ENCODE measurements at regions not wholly inside any gene's neighbourhood (a gene's known extent, or its start where the extent isn't known, plus 50 kb on each side); places are given as distances from the start of the nearest gene placed in this dataset.
"Not testable (repeated sequence)": the region's sequence is repeated elsewhere in the genome, so short reads cannot be mapped to it uniquely, and the experiment has no call there.

GRCh38 chr1:30101487-30102227, 621.7 kb downstream of the MATN1 start:
- DNase-seq, result no peak

DNA sequence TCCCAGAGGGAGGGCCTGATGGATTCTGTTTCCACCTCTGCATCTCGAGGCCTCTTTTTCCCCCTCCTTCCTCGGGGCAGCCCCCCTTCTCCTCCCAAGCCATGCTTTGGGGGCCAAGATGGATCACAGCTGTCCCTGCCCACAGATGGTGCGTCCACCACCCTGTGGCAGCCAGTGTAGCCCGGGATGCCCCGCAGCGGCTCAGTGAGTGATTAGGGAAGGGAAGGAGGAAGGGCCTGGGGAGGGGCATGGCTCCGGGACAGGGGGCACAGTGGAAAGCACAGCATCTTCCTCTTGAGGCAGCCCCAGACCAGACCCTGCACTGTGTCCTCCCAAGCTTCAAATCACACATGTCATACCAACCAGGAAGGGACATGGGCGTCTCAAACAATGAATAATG, 622.4 kb downstream of the MATN1 start:
- no peak for DNase-seq

DNA sequence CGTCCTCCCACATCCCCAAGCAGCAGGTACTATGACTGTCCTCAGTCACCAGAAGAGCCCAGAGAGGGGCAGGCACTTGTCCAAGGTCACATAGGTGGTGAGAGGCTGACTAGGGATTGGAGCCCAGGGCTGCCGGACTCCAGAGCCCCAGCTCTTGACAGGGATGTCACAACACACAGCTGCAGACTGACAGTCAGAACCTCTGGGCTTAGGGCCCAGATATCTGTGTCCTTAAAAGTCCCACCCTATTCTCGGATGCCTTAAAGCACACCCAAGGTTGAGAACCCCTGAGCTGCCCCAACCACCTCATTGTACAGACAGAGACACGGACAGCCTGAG, 622.9 kb downstream of the MATN1 start:
- DNase-seq, result no peak

- DNase-seq, result no peak
Measured at GRCh38 chr1:30099587-30100523, 623.5 kb downstream of the MATN1 start.

DNA sequence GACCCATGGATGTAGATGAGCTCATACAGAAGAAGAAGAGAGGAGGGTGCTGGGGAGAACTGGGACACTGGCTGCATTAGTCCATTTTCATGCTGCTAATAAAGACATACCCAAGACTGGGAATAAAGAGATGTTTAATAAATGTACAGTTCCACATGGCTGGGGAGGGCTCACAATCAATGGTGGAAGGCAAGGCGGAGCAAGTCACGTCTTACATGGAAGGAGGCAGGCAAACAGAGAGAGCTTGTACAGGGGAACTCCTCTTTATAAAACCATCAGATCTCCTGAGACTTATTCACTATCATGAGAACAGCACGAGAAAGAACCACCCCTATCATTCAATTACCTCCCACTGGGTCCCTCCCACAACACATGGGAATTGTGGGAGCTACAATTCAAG, 625.5 kb downstream of the MATN1 start:
- not testable (repeated sequence) for DNase-seq

DNA sequence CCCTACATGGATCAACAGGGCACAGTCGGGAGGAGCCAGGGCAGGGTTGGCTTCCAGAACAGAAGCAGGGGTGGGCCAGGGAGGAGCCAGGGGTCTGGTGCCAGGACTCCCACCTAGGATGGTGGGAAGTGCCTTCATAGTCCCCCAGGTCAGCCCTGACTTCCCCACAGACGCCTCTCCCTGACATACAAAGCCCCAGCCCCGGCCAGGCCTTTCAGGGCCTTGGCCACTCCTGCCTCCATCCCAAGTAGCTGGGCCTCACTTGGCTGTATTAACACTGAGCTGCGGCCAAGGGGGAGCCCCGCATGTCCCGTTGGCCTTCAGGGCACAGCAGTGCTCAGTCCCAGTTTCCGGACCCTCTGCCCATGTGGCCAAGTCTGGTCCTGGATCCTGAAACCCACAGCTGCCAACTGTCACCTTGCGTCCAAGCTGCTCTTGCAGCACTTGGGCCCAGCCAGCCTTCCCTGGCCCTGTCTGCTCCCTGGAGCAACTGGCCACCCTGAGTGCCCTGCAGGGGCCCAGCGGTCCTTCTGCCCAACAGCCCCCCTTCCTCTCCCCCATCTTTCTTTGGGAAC, 627.8 kb downstream of the MATN1 start:
- no peak for DNase-seq

DNA sequence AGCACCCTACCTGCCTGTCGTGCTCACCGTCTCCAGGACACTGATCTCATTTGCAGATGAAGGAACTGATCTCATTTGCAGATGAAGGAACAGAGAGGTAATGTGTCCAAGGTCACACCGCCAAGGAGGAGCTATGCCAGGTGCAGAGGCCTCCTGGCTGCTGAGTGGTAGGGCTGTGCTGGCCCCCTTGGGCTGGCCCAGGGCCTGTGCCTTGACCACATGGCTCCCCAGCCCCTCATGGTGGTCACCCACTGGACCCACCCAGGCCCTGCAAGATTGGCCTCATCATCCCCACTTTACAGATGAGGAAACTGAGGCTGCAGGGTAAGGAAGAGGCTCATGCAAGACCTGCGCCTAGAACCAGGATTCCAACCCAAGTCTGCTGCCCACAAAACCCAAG, 628.3 kb downstream of the MATN1 start:
- no peak for DNase-seq

GRCh38 chr1:30092051-30092858, 631.1 kb downstream of the MATN1 start:
- no peak for DNase-seq

DNA sequence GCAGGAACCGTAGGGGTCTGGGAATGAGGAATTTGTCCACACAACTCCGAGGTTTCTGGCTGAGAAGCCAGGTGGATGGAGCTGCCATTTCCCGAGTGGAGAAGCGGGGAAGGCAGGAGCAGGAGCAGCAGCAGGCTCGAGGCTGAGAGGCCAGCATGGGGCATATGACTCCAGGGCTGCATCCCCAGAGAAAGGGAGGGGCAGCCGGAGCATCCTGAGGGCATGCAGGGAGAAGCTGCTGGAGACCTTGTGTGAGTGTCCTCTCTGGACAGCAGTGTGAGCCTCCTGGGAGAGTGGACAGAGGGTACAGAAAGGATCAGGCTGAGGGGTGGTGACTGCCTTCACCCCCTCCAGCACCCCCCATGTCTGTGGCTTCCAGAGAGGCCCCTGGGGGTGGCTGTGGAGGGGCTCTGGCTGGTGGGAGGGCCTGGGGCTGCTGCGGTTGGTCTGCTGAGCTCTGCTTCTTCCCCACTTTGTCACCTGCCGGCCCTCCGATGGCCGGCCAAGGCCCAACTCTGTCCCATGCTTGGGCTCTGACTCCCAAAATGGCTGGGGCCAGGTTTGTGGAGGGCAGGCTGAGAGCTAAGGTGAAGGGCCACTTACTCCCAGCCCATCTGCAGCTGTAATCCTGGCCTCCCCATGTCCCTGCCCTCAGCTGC, 633.1 kb downstream of the MATN1 start:
- no peak for DNase-seq

DNA sequence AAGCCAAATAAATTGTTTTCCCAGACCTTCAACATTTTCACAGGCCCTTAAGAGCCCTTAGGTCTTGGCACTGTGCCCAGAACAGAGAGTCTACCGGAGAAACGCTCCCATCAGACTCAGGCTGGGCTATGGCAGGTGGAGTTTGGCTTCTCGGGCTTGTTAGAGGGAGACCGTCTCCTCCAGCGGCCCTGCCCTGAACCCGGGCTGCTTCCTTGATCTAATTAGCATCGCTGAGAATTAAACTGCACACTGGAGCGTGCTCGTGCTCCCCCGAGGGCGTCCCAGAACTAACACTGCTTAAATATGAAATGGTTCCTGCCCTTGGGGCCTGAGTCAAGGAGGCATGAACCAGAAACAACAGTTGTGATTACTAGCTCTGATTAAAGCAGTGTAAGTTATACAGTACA, 634.4 kb downstream of the MATN1 start:
- DNase-seq, result no peak

DNA sequence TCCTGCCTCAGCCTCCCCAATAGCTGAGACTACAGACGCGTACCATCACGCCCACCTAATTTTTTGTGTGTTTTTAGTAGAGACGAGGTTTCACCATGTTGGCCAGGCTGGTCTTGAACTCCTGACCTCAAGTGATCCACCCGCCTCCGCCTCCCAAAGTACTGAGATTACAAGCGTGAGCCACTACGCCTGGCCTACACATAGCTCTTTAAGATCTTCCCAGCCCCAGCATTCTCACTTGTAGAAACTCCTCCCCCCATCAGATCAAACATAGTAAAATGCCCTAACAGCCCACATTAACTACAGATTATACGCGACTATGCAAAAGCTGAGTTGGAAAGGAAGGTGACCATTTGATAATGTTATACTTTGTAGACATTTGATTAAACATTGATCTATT, 634.8 kb downstream of the MATN1 start:
- no peak for DNase-seq

GRCh38 chr1:30087465-30087864, 635.9 kb downstream of the MATN1 start:
- DNase-seq, result no peak

GRCh38 chr1:30085811-30086770, 637.3 kb downstream of the MATN1 start:
- no peak for DNase-seq

GRCh38 chr1:30084909-30085571, 638.3 kb downstream of the MATN1 start:
- DNase-seq, result no peak

DNA sequence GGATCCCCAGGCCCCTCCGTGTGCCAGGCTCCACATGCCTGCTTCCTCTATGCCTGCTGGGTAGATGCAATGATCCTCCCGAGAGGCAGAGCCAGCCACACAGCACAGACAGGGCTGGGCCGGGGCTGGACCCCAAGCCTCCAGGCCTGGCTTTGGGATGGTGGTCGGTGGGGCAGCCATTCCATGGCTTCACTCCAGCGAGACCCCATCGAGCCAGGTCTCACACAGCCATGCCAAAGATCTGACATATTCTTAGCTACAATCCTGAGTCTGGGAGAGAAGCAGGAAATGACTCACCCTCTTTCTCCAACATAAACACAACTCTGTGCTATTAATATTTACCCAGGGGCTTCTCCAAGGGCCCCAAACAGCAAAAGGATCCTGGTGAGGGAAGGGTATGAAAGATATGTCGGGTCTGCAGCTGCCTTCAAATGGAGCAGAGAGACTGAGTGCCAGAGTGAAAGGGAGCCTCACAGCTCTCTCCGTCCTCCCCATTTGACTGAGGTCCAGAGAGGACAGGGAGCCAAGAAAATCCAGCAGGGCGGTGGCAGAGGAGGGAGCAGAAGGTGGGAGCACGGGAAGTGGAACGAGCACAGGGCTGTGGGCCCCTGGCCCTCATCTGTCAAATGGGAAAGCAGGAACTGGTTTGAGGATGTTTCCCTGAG, 639.5 kb downstream of the MATN1 start:
- no peak for DNase-seq

- no peak for DNase-seq
Measured at GRCh38 chr1:30081379-30082102, 641.8 kb downstream of the MATN1 start.

DNA sequence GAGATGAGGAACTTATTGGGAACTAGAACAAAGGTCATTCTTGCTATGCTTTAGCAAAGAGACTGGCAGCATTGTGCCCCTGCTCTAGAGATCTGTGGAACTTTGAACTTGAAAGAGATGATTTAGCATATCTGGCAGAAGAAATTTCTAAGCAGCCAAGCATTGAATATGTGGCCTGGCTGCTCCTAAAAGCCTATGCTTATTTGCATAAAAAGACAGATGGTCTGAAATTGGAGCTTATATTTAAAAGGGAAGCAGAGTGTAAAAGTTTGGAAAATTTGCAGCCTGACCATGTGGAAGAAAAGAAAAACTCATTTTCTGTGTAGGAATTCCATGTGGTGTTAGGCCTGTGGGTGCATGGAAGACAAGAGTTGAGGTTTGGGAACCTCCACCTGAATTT, 647.5 kb downstream of the MATN1 start:
- DNase-seq, result not testable (repeated sequence)

GRCh38 chr1:30068787-30069472, 654.5 kb downstream of the MATN1 start:
- DNase-seq, result no peak

- DNase-seq, result no peak
Measured at GRCh38 chr1:30064547-30064946, 658.8 kb downstream of the MATN1 start.
